Endothelial cell of umbilical vein (primary cell): ENCODE measurements at regions not wholly inside any gene's neighbourhood (a gene's known extent, or its start where the extent isn't known, plus 50 kb on each side); places are given as distances from the start of the nearest gene placed in this dataset.

Source experiments
- BruUV-seq: library from RNA; stranded (reverse); fragments of 400-500 nt; replicated peaks from 2 replicates; lab custom pipeline; 2021; lab: Mats Ljungman, UMichigan
- CTCF ChIA-PET: fragments of 300-600, 350-600 bp; sonication (Branson Sonifier 250); formaldehyde crosslinking; loops from one replicate; lab custom pipeline; 2021; ENCODE audit warnings: antibody characterized with exemption, inconsistent platforms; lab: Charles Lee
- POLR2A ChIA-PET: fragments of 300-600, 350-600 bp; sonication (Branson Sonifier 250); formaldehyde crosslinking; loops from one replicate; lab custom pipeline; 2021; ENCODE audit warnings: antibody characterized with exemption, inconsistent platforms; lab: Charles Lee
- DNase-seq: peaks from one replicate; pipeline ENCODE4 v3.0.0-alpha.2; 2011; ENCODE audit warnings: low read depth, low spot score
- FAIRE-seq: peaks from 2 replicates; lab custom pipeline; 2011; peaks lifted over from hg19 to GRCh38; lab: Jason Lieb, UNC
- H2AFZ ChIP-seq: 2 replicates; pipeline ENCODE4 v1.6.0; 2012; ENCODE audit warnings: low read depth, low read length, control low read depth, inconsistent platforms
- H3K27ac ChIP-seq: 2 replicates; pipeline ENCODE4 v1.5.1; 2011; ENCODE audit warnings: low read depth, mild to moderate bottlenecking, control low read depth, low read length, moderate library complexity; ENCODE audit not compliant: insufficient read depth
- H3K27me3 ChIP-seq, 2 experiments: 2 replicates each; pipeline versions ENCODE4 v1.6.0 to v1.6.1; 2011; ENCODE audit warnings: low read length in 2 of 2, mixed read lengths in 1 of 2; ENCODE audit not compliant: control insufficient read depth in 2 of 2, insufficient read depth in 2 of 2
- H3K36me3 ChIP-seq, 2 experiments: 2 replicates in 1 of 2; 3 replicates in 1 of 2; pipeline ENCODE4 v1.5.1; 2011; ENCODE audit warnings: low read length in 2 of 2, mild to moderate bottlenecking in 1 of 2, moderate library complexity in 1 of 2; ENCODE audit not compliant: control insufficient read depth in 2 of 2, insufficient read depth in 2 of 2; ENCODE audit errors: extremely low read depth in 1 of 2
- H3K4me1 ChIP-seq: 3 replicates; pipeline ENCODE4 v1.5.1; 2011; ENCODE audit warnings: mild to moderate bottlenecking, low read length; ENCODE audit not compliant: control insufficient read depth, insufficient read depth; ENCODE audit errors: extremely low read depth
- H3K4me2 ChIP-seq: 2 replicates; pipeline ENCODE4 v1.6.1; 2011; ENCODE audit warnings: low read length, control low read depth, mixed read lengths; ENCODE audit not compliant: insufficient read depth
- H3K4me3 ChIP-seq, 3 experiments: fragments of 200-600 bp in 1 of 3; sonication (generic), shearing (Covaris generic) in 1 of 3; replicated peaks in 1 of 3; 2 replicates each; pipeline ENCODE4 v1.5.1; 2011 to 2016; ENCODE audit warnings: control low read depth in 3 of 3, low read length in 3 of 3, mild to moderate bottlenecking in 2 of 3, inconsistent platforms in 1 of 3, low read depth in 1 of 3, moderate library complexity in 1 of 3; ENCODE audit not compliant: insufficient read depth in 1 of 3
- H3K79me2 ChIP-seq: 2 replicates; pipeline ENCODE4 v1.6.0; 2012; ENCODE audit warnings: low read length, inconsistent platforms; ENCODE audit not compliant: control insufficient read depth, insufficient read depth
- H3K9ac ChIP-seq: replicated peaks from 2 replicates; pipeline ENCODE3; 2011; ENCODE audit warnings: low read length, control low read depth; ENCODE audit not compliant: insufficient read depth; ENCODE audit errors: extremely low read depth
- H3K9me1 ChIP-seq: replicated peaks from 3 replicates; pipeline ENCODE4 v1.6.0; 2011; ENCODE audit warnings: mild to moderate bottlenecking, low read length; ENCODE audit not compliant: control insufficient read depth, insufficient read depth; ENCODE audit errors: extremely low read depth
- H3K9me3 ChIP-seq: replicated peaks from 2 replicates; pipeline ENCODE4 v1.5.1; 2012; ENCODE audit warnings: low read length, inconsistent platforms; ENCODE audit not compliant: control insufficient read depth, insufficient read depth
- H4K20me1 ChIP-seq: replicated peaks from 2 replicates; pipeline ENCODE3; 2011; ENCODE audit warnings: mild to moderate bottlenecking, low read length; ENCODE audit not compliant: control insufficient read depth, insufficient read depth; ENCODE audit errors: extremely low read depth
- EZH2 ChIP-seq: IDR thresholded peaks from 2 replicates; pipeline ENCODE4 v1.6.1; 2012; ENCODE audit warnings: borderline replicate concordance, low read depth, mild to moderate bottlenecking, moderate library complexity, low read length, inconsistent platforms; ENCODE audit not compliant: severe bottlenecking
- FOS ChIP-seq: IDR thresholded peaks from 2 replicates; pipeline ENCODE4 v1.6.1; 2011; ENCODE audit warnings: mild to moderate bottlenecking, low read length, moderate library complexity, borderline replicate concordance; ENCODE audit not compliant: insufficient read depth
- GATA2 ChIP-seq: IDR thresholded peaks from 2 replicates; pipeline ENCODE4 v1.7.0; 2011; ENCODE audit warnings: low read depth, mild to moderate bottlenecking, moderate library complexity, mixed read lengths, low read length; ENCODE audit not compliant: insufficient read length, insufficient read depth
- JUN ChIP-seq: IDR thresholded peaks from 2 replicates; pipeline ENCODE4 v1.6.1; 2011; ENCODE audit warnings: borderline replicate concordance, low read depth; ENCODE audit not compliant: insufficient read length, insufficient read depth
- MYC ChIP-seq: IDR thresholded peaks from one replicate; pipeline ENCODE4 v1.6.1; 2011; ENCODE audit warnings: mild to moderate bottlenecking, low read depth, low read length
- POLR2A ChIP-seq: IDR thresholded peaks from 2 replicates; pipeline ENCODE4 v1.6.1; 2012; ENCODE audit warnings: low read depth, mild to moderate bottlenecking, control low read depth, low read length
- POLR2AphosphoS5 ChIP-seq: IDR thresholded peaks from 2 replicates; pipeline ENCODE4 v1.6.1; 2012; ENCODE audit warnings: low read depth, mild to moderate bottlenecking, control low read depth, low read length, moderate library complexity; ENCODE audit not compliant: insufficient read depth
- dilution Hi-C: fragments of 300-500 bp; cut with MboI; formaldehyde crosslinking; loops from one replicate; pipeline ENCODE4 v1.15.0; 2019; ENCODE audit warnings: low sequenced_read_pairs; ENCODE audit not compliant: extremely low pct_ligation_motif_present
- intact Hi-C: fragments of 100-400 bp; cut with micrococcal nuclease; formaldehyde crosslinking; loops from one replicate; pipeline ENCODE4 v1.10.0; 2022
- TF ChIP-seq, protein P1 (sequence below): IDR thresholded peaks from 2 replicates; pipeline ENCODE4 v1.6.1; 2011; ENCODE audit not compliant: insufficient read depth, insufficient read length
- TF ChIP-seq, protein P2 (sequence below), 2 donors: IDR thresholded peaks; 1 replicate in 1 of 2; 2 replicates in 1 of 2; pipeline ENCODE4 v1.5.1; 2011; ENCODE audit warnings: low read length in 2 of 2, mild to moderate bottlenecking in 2 of 2, moderate library complexity in 2 of 2, control low read depth in 1 of 2, inconsistent platforms in 1 of 2, low read depth in 1 of 2; ENCODE audit not compliant: insufficient read depth in 1 of 2; ENCODE audit errors: extremely low read depth in 1 of 2

DNA sequence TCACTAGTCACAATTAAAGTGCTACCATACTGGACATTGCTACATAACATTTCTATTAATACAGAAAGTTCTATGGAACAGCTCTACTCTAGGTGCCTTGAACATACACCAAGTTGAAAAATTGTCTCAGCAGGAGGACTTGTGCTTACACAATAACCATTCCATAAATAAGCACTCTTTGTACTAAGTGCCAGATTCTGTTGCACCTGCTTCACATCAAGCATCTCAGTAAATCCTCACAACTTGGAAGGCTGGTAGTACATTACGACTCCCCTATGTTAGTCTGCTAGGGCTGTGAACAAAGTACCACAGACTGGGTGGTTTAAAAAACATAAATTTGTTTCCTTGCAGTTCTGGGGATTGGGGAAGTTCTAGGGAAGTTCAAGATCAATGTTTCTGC is 296.9 kb upstream of the NCKAP5 start:
- no peak overlapping the region for H3K9ac ChIP-seq
- ChIA-PET POLR2A (no interaction called here), CTCF (no interaction called here)
- FAIRE-seq (no peak), DNase-seq (no peak)
- H3K27me3 ChIP-seq, result peaks cover 0 to 4% of the 10 kb centered on the region in 2 experiments
- TF ChIP-seq, protein P1, sequence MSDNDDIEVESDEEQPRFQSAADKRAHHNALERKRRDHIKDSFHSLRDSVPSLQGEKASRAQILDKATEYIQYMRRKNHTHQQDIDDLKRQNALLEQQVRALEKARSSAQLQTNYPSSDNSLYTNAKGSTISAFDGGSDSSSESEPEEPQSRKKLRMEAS, result no peak
- TF ChIP-seq POLR2A, result no peak
- no peak for TF ChIP-seq GATA2
- no peak for TF ChIP-seq MYC
- no peak for TF ChIP-seq JUN
- no peak for TF ChIP-seq POLR2AphosphoS5
- TF ChIP-seq, protein P2, sequence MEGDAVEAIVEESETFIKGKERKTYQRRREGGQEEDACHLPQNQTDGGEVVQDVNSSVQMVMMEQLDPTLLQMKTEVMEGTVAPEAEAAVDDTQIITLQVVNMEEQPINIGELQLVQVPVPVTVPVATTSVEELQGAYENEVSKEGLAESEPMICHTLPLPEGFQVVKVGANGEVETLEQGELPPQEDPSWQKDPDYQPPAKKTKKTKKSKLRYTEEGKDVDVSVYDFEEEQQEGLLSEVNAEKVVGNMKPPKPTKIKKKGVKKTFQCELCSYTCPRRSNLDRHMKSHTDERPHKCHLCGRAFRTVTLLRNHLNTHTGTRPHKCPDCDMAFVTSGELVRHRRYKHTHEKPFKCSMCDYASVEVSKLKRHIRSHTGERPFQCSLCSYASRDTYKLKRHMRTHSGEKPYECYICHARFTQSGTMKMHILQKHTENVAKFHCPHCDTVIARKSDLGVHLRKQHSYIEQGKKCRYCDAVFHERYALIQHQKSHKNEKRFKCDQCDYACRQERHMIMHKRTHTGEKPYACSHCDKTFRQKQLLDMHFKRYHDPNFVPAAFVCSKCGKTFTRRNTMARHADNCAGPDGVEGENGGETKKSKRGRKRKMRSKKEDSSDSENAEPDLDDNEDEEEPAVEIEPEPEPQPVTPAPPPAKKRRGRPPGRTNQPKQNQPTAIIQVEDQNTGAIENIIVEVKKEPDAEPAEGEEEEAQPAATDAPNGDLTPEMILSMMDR (IDR thresholded peaks at IDR 0.05; ENCODE audit: extremely low read depth in 1 of 2, insufficient read depth in 1 of 2, low read depth in 1 of 2, low read length in 2 of 2), result no peak
- TF ChIP-seq EZH2, result no peak
- no peak for TF ChIP-seq FOS
- H3K9me3 ChIP-seq, result no peaks in the 10 kb centered on the region
- H4K20me1 ChIP-seq, result no peaks in the 10 kb centered on the region
- H3K4me1 ChIP-seq, result no peaks in the 10 kb centered on the region
- dilution Hi-C loops (no loop called here), intact Hi-C loops (no loop called here)
- H3K27ac ChIP-seq, result no peak overlapping the region
- no TSS peak for BruUV-seq
- no peak overlapping the region for H2AFZ ChIP-seq
- no peaks in the 10 kb centered on the region for H3K79me2 ChIP-seq
- H3K36me3 ChIP-seq, result no peaks in the 10 kb centered on the region
- no peaks in the 10 kb centered on the region for H3K9me1 ChIP-seq
- no peak overlapping the region for H3K4me3 ChIP-seq
- H3K4me2 ChIP-seq, result no peak overlapping the region
